ENCODE measurements at regions not wholly inside any gene's neighbourhood (a gene's known extent, or its start where the extent isn't known, plus 50 kb on each side); places are given as distances from the start of the nearest gene placed in this dataset.

DNA sequence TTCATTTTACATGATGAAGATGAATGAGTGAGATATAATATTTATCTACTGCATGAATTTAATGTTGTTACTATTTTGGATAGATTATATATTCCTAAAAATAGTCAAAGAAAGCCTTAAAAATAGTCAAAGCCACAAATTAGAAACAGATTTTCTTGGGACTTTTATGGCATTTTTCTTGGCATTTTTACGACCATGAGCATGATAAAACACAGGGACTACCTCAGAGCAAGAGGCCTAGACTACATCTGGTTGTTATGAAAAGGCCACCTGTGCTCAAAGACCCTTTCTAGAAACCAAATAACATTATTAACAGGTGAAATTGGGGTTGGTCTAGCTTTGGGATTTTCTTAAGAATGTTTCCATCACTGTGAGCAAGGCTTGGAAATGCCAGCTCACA lies 281.0 kb downstream of the OXSM start:
- Histone ChIP-seq H3K36me3 (ENCODE audit: control insufficient read depth in 2 of 2, insufficient read depth in 2 of 2, low read length in 1 of 2) (no peaks in the 10 kb centered on the region), H3K9me3 (ENCODE audit: control insufficient read depth in 2 of 2, insufficient read depth in 1 of 2, low read depth in 1 of 2, low read length in 1 of 2) (no peaks in the 10 kb centered on the region), H3K4me3 (ENCODE audit: low read depth in 1 of 2, low read length in 2 of 2) (no peak overlapping the region), H3K4me1 (ENCODE audit: control insufficient read depth in 2 of 2, insufficient read depth in 2 of 2, low read length in 1 of 2) (no peaks in the 10 kb centered on the region), H3K27ac (ENCODE audit: low read depth in 2 of 2, low read length in 1 of 2) (no peak overlapping the region), H3K27me3 (ENCODE audit: control insufficient read depth in 1 of 2, insufficient read depth in 2 of 2, low read length in 2 of 2) (no peaks in the 10 kb centered on the region)
- WGBS, 2 donors = 75 to 83% methylated on average over 1 of the region's 1 CpG

- WGBS, 2 donors = 86 to 90% methylated on average over 1 of the region's 1 CpG
- Histone ChIP-seq H3K36me3 (ENCODE audit: control insufficient read depth in 2 of 2, insufficient read depth in 2 of 2, low read length in 1 of 2) (no peaks in the 10 kb centered on the region), H3K27ac (ENCODE audit: low read depth in 2 of 2, low read length in 1 of 2) (no peak overlapping the region), H3K27me3 (ENCODE audit: control insufficient read depth in 1 of 2, insufficient read depth in 2 of 2, low read length in 2 of 2) (no peaks in the 10 kb centered on the region), H3K9me3 (ENCODE audit: control insufficient read depth in 2 of 2, insufficient read depth in 1 of 2, low read depth in 1 of 2, low read length in 1 of 2) (no peaks in the 10 kb centered on the region), H3K4me1 (ENCODE audit: control insufficient read depth in 2 of 2, insufficient read depth in 2 of 2, low read length in 1 of 2) (no peaks in the 10 kb centered on the region), H3K4me3 (ENCODE audit: low read depth in 1 of 2, low read length in 2 of 2) (no peak overlapping the region)
Measured at GRCh38 chr3:26074080-26074479, 284.2 kb downstream of the OXSM start.

GRCh38 chr3:26078539-26078938 lies 288.6 kb downstream of the OXSM start:
- no peak overlapping the region for H3K4me3 ChIP-seq (ENCODE audit: low read depth in 1 of 2, low read length in 2 of 2)
- H3K4me1 ChIP-seq (ENCODE audit: control insufficient read depth in 2 of 2, insufficient read depth in 2 of 2, low read length in 1 of 2) = no peaks in the 10 kb centered on the region
- H3K9me3 ChIP-seq (ENCODE audit: control insufficient read depth in 2 of 2, insufficient read depth in 1 of 2, low read depth in 1 of 2, low read length in 1 of 2) = no peaks in the 10 kb centered on the region
- H3K27me3 ChIP-seq (ENCODE audit: control insufficient read depth in 1 of 2, insufficient read depth in 2 of 2, low read length in 2 of 2) = no peaks in the 10 kb centered on the region
- H3K36me3 ChIP-seq (ENCODE audit: control insufficient read depth in 2 of 2, insufficient read depth in 2 of 2, low read length in 1 of 2) = no peaks in the 10 kb centered on the region
- no peak overlapping the region for H3K27ac ChIP-seq (ENCODE audit: low read depth in 2 of 2, low read length in 1 of 2)
- 90 to 93% methylated on average over 1 of the region's 1 CpG for WGBS, 2 donors

DNA sequence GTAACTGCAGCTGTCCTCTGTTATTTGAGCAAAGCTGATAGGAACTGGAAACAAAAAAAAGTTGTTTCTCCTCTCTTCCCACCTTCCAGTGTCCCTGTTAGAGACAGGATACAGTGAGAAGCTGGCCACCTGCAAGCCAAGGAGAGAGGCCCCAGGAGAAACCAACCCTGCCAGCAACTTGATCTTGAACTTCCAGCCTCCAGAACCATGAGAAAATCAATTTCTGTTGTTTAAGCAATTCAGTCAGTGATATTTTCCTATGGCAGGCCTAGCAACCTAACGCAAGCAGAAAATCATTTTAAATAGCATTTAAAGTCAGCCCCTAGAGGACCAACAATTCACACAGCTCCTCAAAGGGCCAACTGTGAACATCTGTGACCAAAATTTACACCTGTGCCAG lies 291.3 kb downstream of the OXSM start:
- H3K4me1 ChIP-seq (ENCODE audit: control insufficient read depth in 2 of 2, insufficient read depth in 2 of 2, low read length in 1 of 2) = no peaks in the 10 kb centered on the region
- H3K36me3 ChIP-seq (ENCODE audit: control insufficient read depth in 2 of 2, insufficient read depth in 2 of 2, low read length in 1 of 2) = no peaks in the 10 kb centered on the region
- no peaks in the 10 kb centered on the region for H3K9me3 ChIP-seq (ENCODE audit: control insufficient read depth in 2 of 2, insufficient read depth in 1 of 2, low read depth in 1 of 2, low read length in 1 of 2)
- no peak overlapping the region for H3K4me3 ChIP-seq (ENCODE audit: low read depth in 1 of 2, low read length in 2 of 2)
- WGBS, 2 donors = 94 to 95% methylated on average over 1 of the region's 1 CpG
- no peak overlapping the region for H3K27ac ChIP-seq (ENCODE audit: low read depth in 2 of 2, low read length in 1 of 2)
- no peaks in the 10 kb centered on the region for H3K27me3 ChIP-seq (ENCODE audit: control insufficient read depth in 1 of 2, insufficient read depth in 2 of 2, low read length in 2 of 2)

- Histone ChIP-seq H3K36me3 (ENCODE audit: control insufficient read depth in 2 of 2, insufficient read depth in 2 of 2, low read length in 1 of 2) (no peaks in the 10 kb centered on the region), H3K4me1 (ENCODE audit: control insufficient read depth in 2 of 2, insufficient read depth in 2 of 2, low read length in 1 of 2) (no peaks in the 10 kb centered on the region), H3K4me3 (ENCODE audit: low read depth in 1 of 2, low read length in 2 of 2) (no peak overlapping the region), H3K27me3 (ENCODE audit: control insufficient read depth in 1 of 2, insufficient read depth in 2 of 2, low read length in 2 of 2) (no peaks in the 10 kb centered on the region), H3K27ac (ENCODE audit: low read depth in 2 of 2, low read length in 1 of 2) (no peak overlapping the region), H3K9me3 (ENCODE audit: control insufficient read depth in 2 of 2, insufficient read depth in 1 of 2, low read depth in 1 of 2, low read length in 1 of 2) (no peaks in the 10 kb centered on the region)
- 67 to 71% methylated on average over 1 of the region's 1 CpG for WGBS, 2 donors
Measured at GRCh38 chr3:26081806-26082205, 291.9 kb downstream of the OXSM start.

- Histone ChIP-seq H3K4me1 (ENCODE audit: control insufficient read depth in 2 of 2, insufficient read depth in 2 of 2, low read length in 1 of 2) (no peaks in the 10 kb centered on the region), H3K36me3 (ENCODE audit: control insufficient read depth in 2 of 2, insufficient read depth in 2 of 2, low read length in 1 of 2) (peaks cover 0 to 2% of the 10 kb centered on the region in 2 donors), H3K9me3 (ENCODE audit: control insufficient read depth in 2 of 2, insufficient read depth in 1 of 2, low read depth in 1 of 2, low read length in 1 of 2) (peaks cover 3 to 6% of the 10 kb centered on the region in 2 donors), H3K27me3 (ENCODE audit: control insufficient read depth in 1 of 2, insufficient read depth in 2 of 2, low read length in 2 of 2) (no peaks in the 10 kb centered on the region), H3K4me3 (ENCODE audit: low read depth in 1 of 2, low read length in 2 of 2) (no peak overlapping the region), H3K27ac (ENCODE audit: low read depth in 2 of 2, low read length in 1 of 2) (no peak overlapping the region)
- 67 to 78% methylated on average over 3 of the region's 3 CpGs for WGBS, 2 donors
Measured at GRCh38 chr3:26082911-26083310, 293.0 kb downstream of the OXSM start.

GRCh38 chr3:26084629-26085028 lies 294.7 kb downstream of the OXSM start:
- Histone ChIP-seq H3K27me3 (ENCODE audit: control insufficient read depth in 1 of 2, insufficient read depth in 2 of 2, low read length in 2 of 2) (no peaks in the 10 kb centered on the region), H3K36me3 (ENCODE audit: control insufficient read depth in 2 of 2, insufficient read depth in 2 of 2, low read length in 1 of 2) (peaks cover 0 to 2% of the 10 kb centered on the region in 2 donors), H3K27ac (ENCODE audit: low read depth in 2 of 2, low read length in 1 of 2) (no peak overlapping the region), H3K9me3 (ENCODE audit: control insufficient read depth in 2 of 2, insufficient read depth in 1 of 2, low read depth in 1 of 2, low read length in 1 of 2) (peaks cover 3 to 6% of the 10 kb centered on the region in 2 donors), H3K4me1 (ENCODE audit: control insufficient read depth in 2 of 2, insufficient read depth in 2 of 2, low read length in 1 of 2) (no peaks in the 10 kb centered on the region), H3K4me3 (ENCODE audit: low read depth in 1 of 2, low read length in 2 of 2) (no peak overlapping the region)
- WGBS, 2 donors = 54% methylated on average over 2 of the region's 2 CpGs

DNA sequence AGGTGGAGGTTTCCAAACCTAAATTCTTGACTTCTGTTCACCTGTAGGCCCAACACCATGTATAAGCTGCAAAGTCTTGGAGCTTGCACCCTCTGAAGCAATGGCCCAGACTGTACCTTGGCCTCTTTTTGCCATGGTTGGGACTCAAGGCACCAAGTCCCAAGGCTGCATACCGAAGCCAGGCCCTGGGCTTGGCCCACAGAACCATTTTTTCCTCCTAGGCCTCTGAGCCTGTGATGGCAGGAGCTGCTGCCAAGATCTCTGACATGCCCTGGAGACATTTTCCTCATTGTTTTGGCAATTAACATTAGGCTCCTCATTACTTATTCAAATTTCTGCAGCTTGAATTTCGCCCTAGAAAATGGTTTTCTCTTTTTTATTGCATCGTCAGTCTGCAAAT lies 297.9 kb downstream of the OXSM start:
- Histone ChIP-seq H3K27ac (ENCODE audit: low read depth in 2 of 2, low read length in 1 of 2) (no peak overlapping the region), H3K4me3 (ENCODE audit: low read depth in 1 of 2, low read length in 2 of 2) (no peak overlapping the region), H3K4me1 (ENCODE audit: control insufficient read depth in 2 of 2, insufficient read depth in 2 of 2, low read length in 1 of 2) (no peaks in the 10 kb centered on the region), H3K27me3 (ENCODE audit: control insufficient read depth in 1 of 2, insufficient read depth in 2 of 2, low read length in 2 of 2) (no peaks in the 10 kb centered on the region), H3K9me3 (ENCODE audit: control insufficient read depth in 2 of 2, insufficient read depth in 1 of 2, low read depth in 1 of 2, low read length in 1 of 2) (peaks cover 3 to 6% of the 10 kb centered on the region in 2 donors), H3K36me3 (ENCODE audit: control insufficient read depth in 2 of 2, insufficient read depth in 2 of 2, low read length in 1 of 2) (peaks cover 0 to 2% of the 10 kb centered on the region in 2 donors)
- WGBS, 2 donors = 68 to 80% methylated on average over 3 of the region's 3 CpGs

- Histone ChIP-seq H3K4me1 (ENCODE audit: control insufficient read depth in 2 of 2, insufficient read depth in 2 of 2, low read length in 1 of 2) (no peaks in the 10 kb centered on the region), H3K4me3 (ENCODE audit: low read depth in 1 of 2, low read length in 2 of 2) (no peak overlapping the region), H3K27ac (ENCODE audit: low read depth in 2 of 2, low read length in 1 of 2) (no peak overlapping the region), H3K36me3 (ENCODE audit: control insufficient read depth in 2 of 2, insufficient read depth in 2 of 2, low read length in 1 of 2) (peaks cover 0 to 2% of the 10 kb centered on the region in 2 donors), H3K27me3 (ENCODE audit: control insufficient read depth in 1 of 2, insufficient read depth in 2 of 2, low read length in 2 of 2) (no peaks in the 10 kb centered on the region), H3K9me3 (ENCODE audit: control insufficient read depth in 2 of 2, insufficient read depth in 1 of 2, low read depth in 1 of 2, low read length in 1 of 2) (peaks cover 3 to 6% of the 10 kb centered on the region in 2 donors)
- WGBS, 2 donors = 43 to 55% methylated on average over 1 of the region's 1 CpG
Measured at GRCh38 chr3:26089249-26089648, 299.4 kb downstream of the OXSM start.

- Histone ChIP-seq H3K27me3 (ENCODE audit: control insufficient read depth in 1 of 2, insufficient read depth in 2 of 2, low read length in 2 of 2) (no peaks in the 10 kb centered on the region), H3K9me3 (ENCODE audit: control insufficient read depth in 2 of 2, insufficient read depth in 1 of 2, low read depth in 1 of 2, low read length in 1 of 2) (peaks cover 3 to 6% of the 10 kb centered on the region in 2 donors)
- WGBS, 2 donors = 78 to 88% methylated on average over 2 of the region's 2 CpGs
Measured at GRCh38 chr3:26090589-26090988, 300.7 kb downstream of the OXSM start.

More at GRCh38 chr3:26090589-26090988, 300.7 kb downstream of the OXSM start:
- no peaks in the 10 kb centered on the region for H3K4me1 ChIP-seq (ENCODE audit: control insufficient read depth in 2 of 2, insufficient read depth in 2 of 2, low read length in 1 of 2)
- H3K36me3 ChIP-seq (ENCODE audit: control insufficient read depth in 2 of 2, insufficient read depth in 2 of 2, low read length in 1 of 2) = peaks cover 0 to 2% of the 10 kb centered on the region in 2 donors
- no peak overlapping the region for H3K27ac ChIP-seq (ENCODE audit: low read depth in 2 of 2, low read length in 1 of 2)
- H3K4me3 ChIP-seq (ENCODE audit: low read depth in 1 of 2, low read length in 2 of 2) = no peak overlapping the region
